H1 (cell line): ENCODE measurements at regions not wholly inside any gene's neighbourhood (a gene's known extent, or its start where the extent isn't known, plus 50 kb on each side); places are given as distances from the start of the nearest gene placed in this dataset.

Source experiments
- CTCF ChIA-PET: fragments of 300-600 bp; sonication (Branson Sonifier 250); formaldehyde crosslinking; loops from one replicate; lab custom pipeline; 2021; ENCODE audit not compliant: partially characterized antibody; lab: Charles Lee
- POLR2A ChIA-PET: fragments of 300-600 bp; sonication (Branson Sonifier 250); formaldehyde crosslinking; loops from one replicate; lab custom pipeline; 2021; ENCODE audit warnings: inconsistent platforms; ENCODE audit not compliant: partially characterized antibody; lab: Charles Lee
- DNase-seq, 2 experiments: peaks; one replicate each; pipeline versions ENCODE4 v3.0.0 to v3.0.0-alpha.2; 2010 to 2022; ENCODE audit warnings: low spot score in 2 of 2, low read depth in 1 of 2, mixed read lengths in 1 of 2
- FAIRE-seq: peaks from 2 replicates; lab custom pipeline; 2011; peaks lifted over from hg19 to GRCh38; lab: Jason Lieb, UNC
- H2AFZ ChIP-seq: 2 replicates; pipeline ENCODE4 v1.8.1; 2012; ENCODE audit warnings: low read length, inconsistent platforms
- H2AK5ac ChIP-seq: 2 replicates; pipeline ENCODE4 v1.6.1; 2013; ENCODE audit warnings: low read depth, low read length
- H2BK120ac ChIP-seq: replicated peaks from 2 replicates; pipeline ENCODE3; 2013; ENCODE audit warnings: low read depth, low read length, inconsistent platforms
- H2BK12ac ChIP-seq: 2 replicates; pipeline ENCODE4 v1.6.1; 2013; ENCODE audit warnings: low read depth, low read length
- H2BK15ac ChIP-seq: 2 replicates; pipeline ENCODE4 v1.6.1; 2013; ENCODE audit warnings: low read length
- H2BK20ac ChIP-seq: 2 replicates; pipeline ENCODE4 v1.6.1; 2013; ENCODE audit warnings: low read length
- H2BK5ac ChIP-seq: 2 replicates; pipeline ENCODE4 v1.6.1; 2013; ENCODE audit warnings: low read depth, low read length
- H3K14ac ChIP-seq: 2 replicates; pipeline ENCODE4 v1.6.1; 2013; ENCODE audit warnings: inconsistent platforms; ENCODE audit not compliant: insufficient read length
- H3K18ac ChIP-seq: 2 replicates; pipeline ENCODE4 v1.6.1; 2013; ENCODE audit warnings: low read length; ENCODE audit errors: extremely low read depth
- H3K23ac ChIP-seq: 2 replicates; pipeline ENCODE4 v1.6.1; 2013; ENCODE audit warnings: inconsistent platforms; ENCODE audit not compliant: insufficient read length
- H3K23me2 ChIP-seq: 2 replicates; pipeline ENCODE4 v1.6.1; 2013; ENCODE audit warnings: low read depth, low read length
- H3K27ac ChIP-seq: 2 replicates; pipeline ENCODE4 v1.6.1; 2011; ENCODE audit warnings: low read depth, low read length, inconsistent platforms
- H3K27me3 ChIP-seq, 4 experiments: replicated peaks in 1 of 4; 1 replicate in 1 of 4; 2 replicates in 3 of 4; pipeline versions ENCODE4 v1.6.1 to v1.8.1; 2011 to 2013; ENCODE audit warnings: low read length in 3 of 4, mild to moderate bottlenecking in 3 of 4, inconsistent platforms in 2 of 4, mixed read lengths in 2 of 4, moderate library complexity in 1 of 4; ENCODE audit not compliant: control insufficient read depth in 3 of 4, insufficient read depth in 3 of 4; ENCODE audit errors: extremely low read depth in 1 of 4
- H3K36me3 ChIP-seq, 4 experiments: 2 replicates each; pipeline versions ENCODE4 v1.6.1 to v1.8.1; 2011 to 2013; ENCODE audit warnings: mild to moderate bottlenecking in 4 of 4, low read length in 3 of 4, moderate library complexity in 2 of 4, control low read depth in 1 of 4, inconsistent platforms in 1 of 4; ENCODE audit not compliant: insufficient read depth in 4 of 4, control insufficient read depth in 2 of 4
- H3K4ac ChIP-seq: replicated peaks from 2 replicates; pipeline ENCODE3; 2013; ENCODE audit warnings: low read length, low read depth, mixed read lengths, inconsistent platforms; ENCODE audit not compliant: insufficient read length
- H3K4me1 ChIP-seq, 4 experiments: replicated peaks in 1 of 4; 1 replicate in 1 of 4; 2 replicates in 3 of 4; pipeline versions ENCODE4 v1.6.1 to v1.8.1; 2011 to 2013; ENCODE audit warnings: low read length in 3 of 4, inconsistent platforms in 2 of 4, mixed read lengths in 1 of 4; ENCODE audit not compliant: insufficient read depth in 4 of 4, control insufficient read depth in 3 of 4
- H3K4me2 ChIP-seq, 2 experiments: 2 replicates each; pipeline versions ENCODE4 v1.6.1 to v1.8.1; 2011 to 2013; ENCODE audit warnings: low read depth in 2 of 2, low read length in 2 of 2, control low read depth in 1 of 2, inconsistent platforms in 1 of 2, mild to moderate bottlenecking in 1 of 2; ENCODE audit not compliant: insufficient read depth in 1 of 2
- H3K4me3 ChIP-seq, 4 experiments: fragments of 200-600, 300-600 bp in 1 of 4; sonication (generic), shearing (Covaris generic), sonication (Bioruptor Twin) in 1 of 4; 2 replicates each; pipeline versions ENCODE4 v1.5.1 to v1.8.1; 2011 to 2016; ENCODE audit warnings: low read length in 4 of 4, low read depth in 3 of 4, control low read depth in 2 of 4, inconsistent platforms in 2 of 4, mild to moderate bottlenecking in 2 of 4, mixed read lengths in 1 of 4, moderate library complexity in 1 of 4; ENCODE audit not compliant: insufficient read depth in 2 of 4; ENCODE audit errors: extremely low read depth in 1 of 4
- H3K56ac ChIP-seq: replicated peaks from 2 replicates; pipeline ENCODE3; 2013; ENCODE audit warnings: low read depth, mild to moderate bottlenecking, mixed read lengths, low read length, inconsistent platforms; ENCODE audit not compliant: insufficient read length
- H3K79me1 ChIP-seq: 2 replicates; pipeline ENCODE4 v1.6.1; 2013; ENCODE audit warnings: low read depth, low read length, control low read depth
- H3K79me2 ChIP-seq, 2 experiments: 2 replicates each; pipeline versions ENCODE4 v1.6.1 to v1.8.1; 2012 to 2013; ENCODE audit warnings: low read length in 2 of 2, mild to moderate bottlenecking in 2 of 2, inconsistent platforms in 1 of 2; ENCODE audit not compliant: insufficient read depth in 2 of 2, control insufficient read depth in 1 of 2
- H3K9ac ChIP-seq, 4 experiments: replicated peaks in 1 of 4; 1 replicate in 1 of 4; 2 replicates in 3 of 4; pipeline versions ENCODE4 v1.6.1 to v1.8.1; 2011 to 2013; ENCODE audit warnings: low read depth in 3 of 4, low read length in 3 of 4, control low read depth in 2 of 4, mild to moderate bottlenecking in 2 of 4, moderate library complexity in 2 of 4, inconsistent platforms in 1 of 4; ENCODE audit errors: extremely low read depth in 1 of 4
- H3K9me3 ChIP-seq, 2 experiments: 2 replicates each; pipeline versions ENCODE4 v1.6.1 to v1.8.1; 2012 to 2013; ENCODE audit warnings: mild to moderate bottlenecking in 2 of 2, moderate library complexity in 2 of 2, control low read depth in 1 of 2, inconsistent platforms in 1 of 2, low read depth in 1 of 2, low read length in 1 of 2, mixed read lengths in 1 of 2; ENCODE audit not compliant: insufficient read depth in 2 of 2
- H4K20me1 ChIP-seq, 2 experiments: replicated peaks in 1 of 2; 2 replicates each; pipeline versions ENCODE3 to v1.8.1; 2011 to 2013; ENCODE audit warnings: inconsistent platforms in 2 of 2, low read length in 2 of 2, mild to moderate bottlenecking in 1 of 2; ENCODE audit not compliant: insufficient read depth in 2 of 2, control insufficient read depth in 1 of 2
- H4K5ac ChIP-seq: 2 replicates; pipeline ENCODE4 v1.6.1; 2013; ENCODE audit warnings: low read length, low read depth, mixed read lengths, inconsistent platforms; ENCODE audit not compliant: insufficient read length
- H4K8ac ChIP-seq: 2 replicates; pipeline ENCODE4 v1.8.0; 2013; ENCODE audit warnings: mild to moderate bottlenecking, moderate library complexity, low read length, inconsistent platforms; ENCODE audit not compliant: insufficient read depth; ENCODE audit errors: extremely low read depth
- H4K91ac ChIP-seq: replicated peaks from 2 replicates; pipeline ENCODE3; 2013; ENCODE audit warnings: low read length, mixed read lengths, inconsistent platforms; ENCODE audit not compliant: insufficient read length
- KDM4A ChIP-seq: IDR thresholded peaks from one replicate; pipeline ENCODE4 v1.7.1; 2012; ENCODE audit warnings: low read depth, mild to moderate bottlenecking, moderate library complexity, low read length, inconsistent platforms; ENCODE audit not compliant: severe bottlenecking
- WGBS, 2 experiments: shearing (Covaris generic) in 1 of 2; methylation state at CpG; one replicate each; pipeline versions ENCODE4 v1.1.6 to v1.1.7; 2013 to 2015; ENCODE audit warnings: low lambda C conversion rate in 2 of 2, mixed read lengths in 2 of 2, inconsistent platforms in 1 of 2, low coverage in 1 of 2, missing lambda C conversion rate in 1 of 2; ENCODE audit not compliant: insufficient replicate concordance in 2 of 2, insufficient coverage in 1 of 2, insufficient read length in 1 of 2; ENCODE audit errors: extremely low coverage in 1 of 2, missing lambda C conversion rate in 1 of 2; 5-methylcytosine and 5-hydroxymethylcytosine counted together

DNA sequence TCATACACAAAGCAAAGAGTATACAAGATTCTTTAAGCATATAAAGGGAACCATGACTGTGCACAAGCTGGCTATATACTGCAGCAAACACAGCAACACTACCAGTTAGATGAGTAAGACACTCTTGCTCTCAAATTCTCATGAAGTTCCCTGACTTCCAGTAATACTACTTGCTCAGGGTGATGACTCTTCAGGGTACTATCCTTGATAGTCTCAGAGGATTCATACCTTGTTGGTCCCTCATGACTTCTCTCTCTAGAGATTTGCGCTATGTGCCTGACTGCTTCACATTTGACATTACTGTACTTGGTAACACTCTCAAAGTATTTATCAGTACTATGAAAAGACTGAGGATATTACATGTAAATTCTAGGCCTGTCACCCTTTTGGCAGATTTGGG, 159.8 kb upstream of the ZRANB2 start:
- Histone ChIP-seq H3K9ac (no peak overlapping the region), H3K4me2 (no peak overlapping the region), H2AFZ (no peak overlapping the region), H3K4me1 (no peaks in the 10 kb centered on the region), H4K5ac (no peak overlapping the region), H4K20me1 (peaks cover 0 to 2% of the 10 kb centered on the region in 2 experiments), H3K4ac (no peak overlapping the region), H3K14ac (no peak overlapping the region), H2BK12ac (no peak overlapping the region), H2AK5ac (no peak overlapping the region), H2BK20ac (no peak overlapping the region), H3K27me3 (no peaks in the 10 kb centered on the region), H3K18ac (no peak overlapping the region), H2BK5ac (no peak overlapping the region), H2BK15ac (no peak overlapping the region), H3K56ac (no peak overlapping the region), H2BK120ac (no peak overlapping the region), H3K23ac (no peak overlapping the region), H3K23me2 (no peaks in the 10 kb centered on the region), H3K9me3 (no peaks in the 10 kb centered on the region), H3K79me1 (no peaks in the 10 kb centered on the region), H3K4me3 (no peak overlapping the region), H3K36me3 (no peaks in the 10 kb centered on the region), H3K79me2 (no peaks in the 10 kb centered on the region), H3K27ac (no peak overlapping the region), H4K8ac (no peak overlapping the region), H4K91ac (no peak overlapping the region)
- no peak for FAIRE-seq
- ChIA-PET POLR2A (no interaction called here), CTCF (interaction anchor here (0.9 to 1.3 kb wide), 3 partner anchors 18 to 43 kb away, joined by 3 read pairs; no protein-coding TSS in a partner anchor)
- no peak for TF ChIP-seq KDM4A
- DNase-seq = no peak
- WGBS, 2 experiments = 100% methylated on average over 1 of the region's 1 CpG; no CpG with 5 or more reads in 1 of the 2 experiments
